NCI-H2196 (cell line): ENCODE measurements at regions not wholly inside any gene's neighbourhood (a gene's known extent, or its start where the extent isn't known, plus 50 kb on each side); places are given as distances from the start of the nearest gene placed in this dataset.
"Not testable (repeated sequence)": the region's sequence is repeated elsewhere in the genome, so short reads cannot be mapped to it uniquely, and the experiment has no call there.

Source experiments
- DNase-seq: peaks from one replicate; lab custom pipeline; 2025; ENCODE audit not compliant: unreplicated experiment; lab: John Stamatoyannopoulos, UW

DNA sequence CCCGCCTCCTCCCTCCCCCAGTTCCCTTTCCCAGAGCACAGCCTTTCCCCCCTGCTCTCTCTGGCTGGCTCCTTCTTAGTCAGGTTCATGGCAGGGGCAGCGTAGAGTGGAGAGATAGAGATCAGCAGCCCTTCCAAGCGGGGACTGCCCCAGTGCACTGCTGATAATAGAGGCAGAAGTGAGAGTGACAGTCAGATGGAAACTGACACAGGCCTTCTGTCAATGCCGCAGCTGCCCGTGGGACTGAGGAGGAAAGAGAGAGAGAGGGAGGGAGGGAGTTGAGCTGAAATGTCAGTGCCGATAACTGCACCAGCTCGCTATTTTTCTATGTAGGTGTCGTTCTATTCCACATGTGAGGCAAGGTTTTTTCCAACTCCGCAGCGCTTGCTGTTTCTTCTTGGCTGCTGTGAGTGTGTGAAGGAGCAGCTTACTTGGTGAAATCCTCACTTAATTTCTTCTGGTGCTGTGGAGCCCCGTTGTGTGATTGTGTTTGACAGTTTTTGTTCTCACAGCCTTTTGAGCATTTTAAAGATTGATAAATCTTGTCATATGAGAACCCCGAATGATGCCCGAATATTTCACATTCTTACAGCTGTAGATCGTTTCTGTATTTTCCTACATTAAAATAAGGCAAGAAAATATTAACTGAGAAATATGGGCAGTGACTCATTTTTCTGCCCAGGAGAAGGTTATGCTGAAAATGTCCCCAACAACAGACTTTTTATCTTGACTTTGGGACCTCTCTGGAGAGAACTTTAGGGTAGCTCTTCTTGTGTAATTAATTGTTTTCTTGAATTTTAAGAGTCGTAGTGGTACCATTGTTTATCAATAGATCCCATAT is 386.4 kb upstream of the MMS22L start:
- DNase-seq = no peak

GRCh38 chr6:97674802-97675201 is 391.8 kb upstream of the MMS22L start:
- no peak for DNase-seq

DNA sequence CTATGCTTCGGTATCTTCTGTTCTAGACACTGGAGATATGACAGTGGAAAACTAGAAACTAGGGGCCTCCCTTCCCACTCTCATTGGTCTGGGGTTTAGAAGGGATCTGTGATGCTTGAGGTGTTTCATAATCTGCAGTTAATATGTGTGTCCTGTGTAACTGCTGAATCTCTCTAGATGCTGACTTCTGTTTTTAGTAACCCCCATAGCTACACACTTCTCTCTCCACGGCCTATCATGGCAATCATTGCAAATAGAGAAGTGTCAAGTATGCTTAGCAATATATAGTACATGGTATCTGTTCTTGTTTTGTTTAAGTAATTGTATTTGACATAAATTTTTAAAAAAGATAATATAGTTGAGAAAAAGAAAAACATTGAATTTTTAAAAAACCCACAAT is 394.6 kb upstream of the MMS22L start:
- no peak for DNase-seq

GRCh38 chr6:97687916-97688315 is 404.9 kb upstream of the MMS22L start:
- DNase-seq = no peak

DNA sequence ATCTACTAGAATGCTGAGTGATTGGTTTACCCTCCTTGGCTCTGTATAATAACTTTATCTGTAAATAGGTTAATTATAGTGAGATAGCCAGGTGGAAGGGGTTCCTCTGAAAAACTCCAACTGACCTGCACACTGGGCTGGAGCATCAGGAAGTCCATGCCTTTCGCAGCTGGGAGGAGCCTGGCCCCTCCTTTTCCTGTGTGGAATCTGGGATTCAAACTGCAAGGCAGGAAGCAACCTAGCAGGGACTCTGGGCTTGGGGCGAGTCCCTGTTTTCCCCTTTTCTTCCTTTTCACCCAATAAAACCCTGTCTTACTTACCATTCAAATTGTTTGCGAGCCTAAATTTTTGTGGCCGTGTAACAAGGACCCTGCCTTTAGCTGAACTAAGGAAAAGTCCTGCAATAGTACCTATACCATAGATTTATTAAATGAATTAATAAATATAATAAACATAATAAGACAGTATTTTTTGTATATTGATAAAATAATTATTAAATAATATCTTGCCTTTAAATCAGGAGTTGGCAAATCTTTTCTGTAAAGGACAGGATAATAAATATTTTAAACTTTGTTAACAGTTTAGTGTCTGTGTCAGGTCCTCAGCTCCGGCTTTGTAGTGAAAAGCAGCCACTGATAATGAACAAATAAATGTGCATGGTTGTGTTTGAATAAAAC is 406.2 kb upstream of the MMS22L start:
- DNase-seq = no peak

DNA sequence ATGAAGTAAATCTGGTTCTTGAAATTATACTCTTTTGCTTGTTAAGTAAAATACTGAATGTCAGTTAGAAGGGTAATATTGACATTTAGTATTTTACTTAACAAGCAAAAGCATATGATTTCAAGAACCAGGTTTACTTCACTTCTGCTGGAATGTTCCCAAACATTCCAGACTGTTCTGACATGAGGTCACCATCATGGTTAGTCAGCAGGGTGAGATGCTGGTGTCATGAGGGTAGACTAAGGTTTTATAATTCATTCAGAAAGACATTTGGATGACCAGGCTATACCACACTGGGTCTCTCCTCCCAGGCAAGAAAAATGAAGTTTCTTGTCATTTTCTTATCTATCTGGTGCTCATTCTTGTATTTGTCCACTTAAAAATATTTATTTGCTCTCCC is 414.4 kb upstream of the MMS22L start:
- DNase-seq = no peak

- DNase-seq = no peak
Observed at GRCh38 chr6:97701801-97702200, 418.8 kb upstream of the MMS22L start.

DNA sequence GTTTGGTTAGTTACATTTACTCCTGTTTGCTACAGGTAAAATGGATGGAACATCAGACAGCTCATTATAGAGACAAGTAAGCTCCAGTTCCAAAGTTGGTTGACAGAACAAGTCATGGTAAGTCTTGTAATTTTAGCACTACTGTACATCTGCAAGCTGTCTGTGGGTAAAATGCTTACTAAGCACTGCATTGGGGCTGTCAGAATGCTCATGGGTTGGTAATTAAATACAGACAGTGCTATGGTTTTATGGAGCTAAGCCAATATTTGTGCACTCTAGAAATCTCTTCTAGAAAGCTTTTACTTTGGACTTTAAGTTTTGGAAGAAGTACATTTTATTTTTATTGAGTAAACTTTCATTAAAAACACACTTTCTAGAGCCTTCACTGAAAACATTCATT is 419.2 kb upstream of the MMS22L start:
- no peak for DNase-seq

GRCh38 chr6:97703661-97704060 is 420.6 kb upstream of the MMS22L start:
- no peak for DNase-seq

DNA sequence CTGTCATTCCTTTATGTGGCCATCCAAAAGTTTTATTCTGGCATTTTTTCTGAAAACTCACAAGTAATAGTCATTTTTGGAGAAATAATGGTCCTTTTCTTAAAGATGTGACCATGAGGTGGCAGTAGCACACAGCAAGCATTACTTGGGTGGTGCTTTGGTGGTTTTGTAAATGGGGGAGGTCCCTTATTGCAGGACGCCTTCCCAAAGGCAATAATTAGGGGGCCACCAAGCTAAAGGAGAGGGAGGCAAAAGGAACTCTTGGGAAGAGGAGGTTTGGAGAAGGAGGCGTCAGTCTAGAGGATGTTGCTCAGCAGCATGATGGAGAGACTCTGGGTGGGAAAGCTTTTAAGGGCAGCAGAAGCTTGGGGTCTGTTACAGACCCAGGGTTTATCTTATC is 422.6 kb upstream of the MMS22L start:
- peak; percentile 2 for DNase-seq

DNA sequence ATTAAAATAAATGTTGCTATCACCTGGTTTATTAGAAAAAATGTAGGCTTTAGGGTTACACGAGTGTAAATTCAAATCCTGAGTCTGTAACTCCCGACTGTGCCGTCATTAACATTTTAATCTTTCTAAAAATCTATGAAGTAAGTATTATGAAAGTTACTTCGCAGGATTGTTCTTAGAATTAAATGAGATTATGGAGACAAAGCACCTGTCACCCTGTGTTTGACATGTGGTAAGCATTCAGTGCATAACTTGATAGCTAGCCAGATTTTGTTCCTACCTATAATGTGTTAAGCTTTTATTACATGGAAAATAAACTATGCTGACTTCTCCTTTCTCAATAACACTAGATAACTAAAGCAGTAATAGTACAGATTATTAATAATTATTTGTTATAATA is 429.7 kb upstream of the MMS22L start:
- no peak for DNase-seq

GRCh38 chr6:97714772-97715171 is 431.8 kb upstream of the MMS22L start:
- no peak for DNase-seq

DNA sequence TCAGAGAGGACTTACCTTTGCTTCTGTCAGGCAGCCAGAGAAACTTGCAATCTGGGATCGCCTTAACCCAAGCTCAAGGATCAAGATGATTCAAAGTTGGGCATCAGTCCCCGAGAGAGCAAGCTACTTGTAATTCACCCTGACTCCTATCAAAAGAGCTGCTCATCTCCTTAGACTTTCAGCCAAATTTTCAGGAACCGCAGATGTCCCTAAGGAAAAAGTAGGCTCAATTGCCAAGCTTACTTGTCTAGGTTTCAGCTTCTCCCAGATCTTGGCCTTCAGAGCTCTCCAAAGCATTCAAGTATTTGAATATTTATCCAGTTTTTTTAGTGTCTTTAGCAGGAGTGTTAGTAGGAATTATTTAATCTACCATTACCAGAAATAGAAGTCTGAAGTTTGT is 434.1 kb upstream of the MMS22L start:
- DNase-seq = no peak

DNA sequence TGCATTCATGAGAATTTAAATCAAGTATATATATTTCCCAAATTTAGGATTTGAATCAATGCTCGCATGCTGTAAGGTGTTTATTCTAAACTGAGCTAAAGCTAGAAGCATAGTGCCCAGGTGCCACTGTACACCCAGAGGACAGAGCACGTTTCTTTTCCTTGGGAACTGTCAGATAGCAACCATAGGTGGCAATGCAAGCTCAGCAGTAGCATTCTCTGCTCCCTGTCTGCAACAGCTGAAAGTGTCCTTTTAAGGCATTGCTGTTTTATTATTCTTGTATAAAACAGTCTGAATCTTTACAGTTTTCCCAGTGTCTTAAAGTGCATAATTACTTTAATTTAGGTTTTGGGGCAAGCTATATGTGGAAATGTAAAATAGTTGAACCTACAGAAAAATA is 443.4 kb upstream of the MMS22L start:
- DNase-seq = no peak

GRCh38 chr6:97732045-97732444 is 449.0 kb upstream of the MMS22L start:
- DNase-seq = no peak

DNA sequence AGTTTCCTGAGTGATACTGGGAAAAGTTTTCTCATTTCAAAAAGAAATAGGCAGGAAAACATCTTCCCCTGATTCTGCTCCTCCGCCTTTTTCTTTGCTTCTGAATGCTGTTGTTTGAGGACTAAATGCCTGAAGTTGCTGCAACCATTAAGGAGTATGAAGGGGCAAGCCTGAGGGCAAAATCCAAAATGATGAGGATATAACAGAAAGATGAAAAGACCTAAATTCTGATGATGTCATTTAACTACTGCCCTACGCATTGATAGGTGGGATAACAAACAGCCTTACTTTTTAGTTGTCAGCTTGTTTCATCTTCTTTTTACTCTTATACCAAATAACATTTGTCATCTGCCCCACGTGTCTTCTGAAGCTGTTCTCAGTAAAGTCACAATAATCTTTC is 474.6 kb upstream of the MMS22L start:
- no peak for DNase-seq

DNA sequence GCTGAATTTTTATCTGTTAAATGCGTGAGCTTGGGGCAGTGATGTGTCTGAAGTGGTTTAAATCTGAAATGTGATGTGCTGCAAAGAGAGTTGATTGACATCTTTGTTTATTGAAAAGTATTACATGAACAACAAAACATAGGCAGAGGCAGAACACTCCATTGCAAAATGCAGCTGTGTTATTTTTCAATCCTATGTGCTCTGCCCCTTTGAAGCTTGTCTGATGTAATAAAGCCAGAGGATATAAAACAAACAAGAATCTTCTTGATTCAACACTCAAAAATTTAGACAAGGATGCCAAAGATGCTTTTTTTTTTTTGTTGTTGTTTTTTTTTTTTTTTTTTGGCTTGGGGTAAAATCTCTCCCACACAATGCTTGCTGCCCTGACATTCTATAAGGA is 482.4 kb upstream of the MMS22L start:
- DNase-seq = no peak

- no peak for DNase-seq
Observed at GRCh38 chr6:97771372-97771771, 488.4 kb upstream of the MMS22L start.

DNA sequence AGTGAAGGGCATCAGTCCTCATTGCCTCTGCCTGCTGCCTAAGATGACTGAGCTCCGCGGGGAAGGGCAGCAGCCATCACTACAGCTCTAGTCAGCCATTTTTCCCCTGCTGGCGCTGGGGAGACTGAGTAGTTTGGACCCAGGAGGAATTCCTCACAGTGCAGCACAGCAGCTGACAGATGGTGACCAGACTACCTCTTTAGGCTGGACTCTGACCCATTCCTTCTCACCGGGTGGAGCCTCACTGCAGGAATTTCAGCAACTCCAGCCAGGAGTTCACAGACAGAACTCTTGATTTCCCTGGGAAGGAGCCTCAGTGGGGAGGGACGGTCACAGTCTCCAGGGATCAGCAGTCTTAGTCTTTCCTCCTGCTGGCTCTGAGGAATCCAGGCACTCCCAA is 492.0 kb upstream of the MMS22L start:
- DNase-seq = no peak

DNA sequence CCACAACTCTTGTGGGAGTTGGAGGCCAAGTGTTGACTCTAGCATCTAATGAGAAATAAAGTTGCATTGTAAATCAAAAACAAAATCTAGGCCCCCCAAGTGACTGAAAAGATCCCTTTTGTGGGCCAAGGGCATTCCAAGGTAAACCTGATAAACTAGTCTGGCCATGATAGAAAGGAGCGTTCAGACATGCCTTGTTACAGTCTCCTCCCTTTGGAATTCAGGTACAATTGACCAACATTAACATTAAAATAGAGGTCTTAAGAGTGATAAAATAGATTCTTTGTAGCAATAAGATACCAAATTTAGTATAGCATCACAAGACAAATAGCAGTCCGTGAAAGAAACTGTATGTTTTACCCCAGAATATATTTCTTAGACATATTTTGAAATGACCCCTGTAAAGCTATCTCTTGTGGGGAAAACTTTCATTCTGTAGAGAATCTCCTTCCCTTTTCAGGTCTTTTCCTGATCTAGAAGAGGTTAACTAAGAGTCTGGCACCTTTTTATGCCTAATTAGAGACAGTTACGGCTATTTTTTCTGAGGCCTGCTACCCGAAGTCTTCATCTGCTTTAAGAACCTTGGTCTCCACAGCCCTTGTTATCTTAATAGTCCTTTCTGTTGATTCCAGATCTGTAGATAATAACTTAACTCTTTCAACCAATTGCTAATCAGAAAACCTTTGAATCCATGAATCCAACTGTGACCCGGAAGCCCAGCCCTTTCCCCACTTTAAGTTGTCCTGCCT is 495.4 kb upstream of the MMS22L start:
- DNase-seq = no peak

DNA sequence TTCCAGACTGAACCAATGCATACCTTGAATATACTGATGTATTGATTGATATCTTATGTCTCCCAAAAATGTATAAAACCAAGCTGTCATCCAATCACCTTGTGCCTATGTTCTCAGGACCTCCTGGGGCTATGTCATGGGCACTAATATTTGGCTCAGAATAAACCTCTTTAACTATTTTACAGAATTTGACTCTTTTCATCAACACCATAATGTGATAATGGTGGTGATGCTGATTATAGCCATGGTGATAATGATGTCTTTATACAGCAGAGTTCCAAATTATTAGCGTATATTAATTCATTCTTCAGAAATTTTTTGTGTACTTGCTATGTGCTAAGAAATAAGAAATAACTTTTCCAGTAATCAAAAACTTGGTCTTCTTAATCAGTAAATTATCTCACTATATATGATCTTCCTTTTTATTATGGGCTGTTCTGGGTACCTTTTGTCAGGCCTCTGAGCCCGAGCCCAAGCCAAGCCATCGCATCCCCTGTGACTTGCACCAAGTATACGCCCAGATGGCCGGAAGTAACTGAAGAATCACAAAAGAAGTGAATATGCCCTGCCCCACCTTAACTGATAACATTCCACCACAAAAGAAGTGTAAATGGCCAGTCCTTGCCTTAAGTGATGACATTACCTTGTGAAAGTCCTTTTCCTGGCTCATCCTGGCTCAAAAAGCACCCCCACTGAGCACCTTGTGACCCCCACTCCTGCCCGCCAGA is 496.2 kb upstream of the MMS22L start:
- DNase-seq = not testable (repeated sequence)
